IPS-15b (cell line): ENCODE measurements at regions not wholly inside any gene's neighbourhood (a gene's known extent, or its start where the extent isn't known, plus 50 kb on each side); places are given as distances from the start of the nearest gene placed in this dataset.

Source experiments
- H3K27me3 ChIP-seq: one replicate; pipeline ENCODE4 v1.6.1; 2013; ENCODE audit warnings: low read length; ENCODE audit not compliant: control insufficient read depth, insufficient read depth
- H3K36me3 ChIP-seq: one replicate; pipeline ENCODE4 v1.6.1; 2013; ENCODE audit warnings: low read length; ENCODE audit not compliant: control insufficient read depth, insufficient read depth
- H3K4me1 ChIP-seq: one replicate; pipeline ENCODE4 v1.6.1; 2013; ENCODE audit warnings: mild to moderate bottlenecking, low read length; ENCODE audit not compliant: control insufficient read depth, insufficient read depth
- H3K4me3 ChIP-seq: one replicate; pipeline ENCODE4 v1.5.1; 2013; ENCODE audit warnings: low read depth, low read length
- H3K9ac ChIP-seq: one replicate; pipeline ENCODE4 v1.6.1; 2013; ENCODE audit warnings: low read depth, mild to moderate bottlenecking, low read length
- H3K9me3 ChIP-seq: one replicate; pipeline ENCODE4 v1.6.1; 2013; ENCODE audit warnings: mild to moderate bottlenecking, low read length; ENCODE audit not compliant: control insufficient read depth, insufficient read depth

DNA sequence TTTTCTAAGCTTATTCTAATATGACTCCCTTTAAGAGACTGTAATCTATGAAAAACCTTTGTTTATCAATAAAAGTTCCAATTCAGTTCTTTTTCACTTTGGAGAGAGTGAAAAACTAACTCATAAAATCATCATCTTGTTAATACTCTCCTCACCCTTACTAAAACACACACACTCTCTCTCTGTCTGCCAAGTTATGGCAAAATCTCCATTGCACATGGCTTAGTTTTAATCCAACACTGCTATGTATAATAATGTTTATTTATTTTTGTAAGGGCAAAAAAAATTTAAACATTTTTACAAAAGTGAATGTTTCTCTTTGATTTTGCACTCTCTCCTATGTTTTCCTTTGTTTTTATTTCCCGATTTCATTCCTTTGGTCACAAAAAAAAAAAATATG, 253.2 kb downstream of the BMP7 start:
- no peaks in the 10 kb centered on the region for H3K36me3 ChIP-seq
- H3K4me1 ChIP-seq = peaks cover 4% of the 10 kb centered on the region
- peaks cover 29% of the 10 kb centered on the region for H3K27me3 ChIP-seq
- H3K9ac ChIP-seq = no peak overlapping the region
- no peaks in the 10 kb centered on the region for H3K9me3 ChIP-seq
- H3K4me3 ChIP-seq = no peak overlapping the region

- H3K27me3 ChIP-seq = peaks cover 29% of the 10 kb centered on the region
- peaks cover 4% of the 10 kb centered on the region for H3K4me1 ChIP-seq
- no peak overlapping the region for H3K9ac ChIP-seq
- no peaks in the 10 kb centered on the region for H3K9me3 ChIP-seq
- no peaks in the 10 kb centered on the region for H3K36me3 ChIP-seq
- peak overlapping the region; percentile 16 for H3K4me3 ChIP-seq
Observed at GRCh38 chr20:57013741-57014140, 252.7 kb downstream of the BMP7 start.

- peaks cover 9% of the 10 kb centered on the region for H3K4me1 ChIP-seq
- no peaks in the 10 kb centered on the region for H3K9me3 ChIP-seq
- no peaks in the 10 kb centered on the region for H3K36me3 ChIP-seq
- H3K27me3 ChIP-seq = peaks cover 8% of the 10 kb centered on the region
- H3K4me3 ChIP-seq = no peak overlapping the region
- no peak overlapping the region for H3K9ac ChIP-seq
Observed at GRCh38 chr20:57020364-57020763, 246.1 kb downstream of the BMP7 start.

GRCh38 chr20:57022306-57022705, 244.1 kb downstream of the BMP7 start:
- H3K4me3 ChIP-seq = no peak overlapping the region
- no peaks in the 10 kb centered on the region for H3K36me3 ChIP-seq
- peaks cover 2% of the 10 kb centered on the region for H3K27me3 ChIP-seq
- H3K9ac ChIP-seq = no peak overlapping the region
- H3K4me1 ChIP-seq = peaks cover 6% of the 10 kb centered on the region
- no peaks in the 10 kb centered on the region for H3K9me3 ChIP-seq

- Histone ChIP-seq H3K36me3 (no peaks in the 10 kb centered on the region), H3K4me3 (no peak overlapping the region), H3K9ac (peak overlapping the region; percentile 3), H3K9me3 (no peaks in the 10 kb centered on the region), H3K27me3 (peaks cover 2% of the 10 kb centered on the region), H3K4me1 (peaks cover 5% of the 10 kb centered on the region)
Observed at GRCh38 chr20:57023007-57023406, 243.4 kb downstream of the BMP7 start.

GRCh38 chr20:57023997-57024396, 242.4 kb downstream of the BMP7 start:
- Histone ChIP-seq H3K9ac (no peak overlapping the region), H3K4me3 (no peak overlapping the region), H3K9me3 (no peaks in the 10 kb centered on the region), H3K4me1 (peaks cover 5% of the 10 kb centered on the region), H3K27me3 (peaks cover 2% of the 10 kb centered on the region), H3K36me3 (no peaks in the 10 kb centered on the region)

- H3K36me3 ChIP-seq = no peaks in the 10 kb centered on the region
- H3K9me3 ChIP-seq = no peaks in the 10 kb centered on the region
- H3K27me3 ChIP-seq = peaks cover 2% of the 10 kb centered on the region
- no peak overlapping the region for H3K9ac ChIP-seq
- H3K4me3 ChIP-seq = no peak overlapping the region
- peaks cover 5% of the 10 kb centered on the region for H3K4me1 ChIP-seq
Observed at GRCh38 chr20:57024849-57025248, 241.6 kb downstream of the BMP7 start.

GRCh38 chr20:57025261-57025660, 241.2 kb downstream of the BMP7 start:
- Histone ChIP-seq H3K4me1 (peaks cover 5% of the 10 kb centered on the region), H3K9me3 (no peaks in the 10 kb centered on the region), H3K9ac (no peak overlapping the region), H3K27me3 (peaks cover 2% of the 10 kb centered on the region), H3K4me3 (no peak overlapping the region), H3K36me3 (no peaks in the 10 kb centered on the region)

DNA sequence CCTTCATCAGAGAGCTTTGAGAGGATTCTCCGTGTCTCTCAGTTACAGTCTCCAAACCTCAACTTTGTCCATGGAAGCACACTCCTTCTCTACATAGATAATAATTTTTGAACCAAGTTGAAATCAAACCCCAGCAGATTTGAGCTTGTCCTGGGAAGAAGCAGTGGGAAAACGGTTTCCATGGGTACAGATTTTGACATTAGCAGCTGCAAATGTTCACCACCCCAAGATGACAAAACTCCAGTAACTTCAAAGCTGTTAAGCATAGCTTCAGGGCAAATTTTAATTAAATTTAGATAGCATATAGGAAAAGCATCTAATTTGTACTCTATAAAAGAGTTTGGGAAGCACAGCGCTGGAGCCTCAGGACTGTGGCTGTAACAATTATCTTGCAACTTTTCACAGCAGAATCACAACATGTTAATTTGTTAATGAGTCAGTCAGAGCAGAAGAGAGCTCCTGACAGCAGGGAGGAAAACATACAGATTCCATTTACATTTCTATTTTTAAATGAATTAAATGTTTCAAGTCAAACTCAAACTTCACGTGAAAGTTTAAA, 240.7 kb downstream of the BMP7 start:
- Histone ChIP-seq H3K4me1 (peaks cover 5% of the 10 kb centered on the region), H3K27me3 (peaks cover 2% of the 10 kb centered on the region), H3K36me3 (no peaks in the 10 kb centered on the region), H3K9me3 (no peaks in the 10 kb centered on the region), H3K9ac (no peak overlapping the region), H3K4me3 (no peak overlapping the region)

DNA sequence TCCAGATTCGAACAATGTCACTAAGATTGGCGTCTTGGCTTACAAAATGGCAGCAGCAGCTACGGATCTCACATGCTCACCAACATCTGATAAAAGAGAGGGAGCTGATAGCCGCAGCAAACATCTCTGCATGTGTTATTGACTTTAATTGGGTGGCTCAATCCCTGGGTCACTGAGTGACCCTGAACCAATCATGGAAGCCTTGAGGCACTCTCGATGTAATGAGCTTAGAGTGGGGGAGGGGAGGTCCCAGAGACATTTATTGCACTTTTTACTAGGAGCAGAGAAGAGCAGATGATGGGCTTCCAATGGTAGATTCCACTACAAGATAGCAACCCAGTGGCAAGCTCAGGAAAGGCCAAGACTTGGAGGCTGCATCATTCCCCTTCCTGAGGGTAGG, 238.7 kb downstream of the BMP7 start:
- H3K9me3 ChIP-seq = no peaks in the 10 kb centered on the region
- H3K9ac ChIP-seq = no peak overlapping the region
- H3K4me3 ChIP-seq = no peak overlapping the region
- peaks cover 3% of the 10 kb centered on the region for H3K4me1 ChIP-seq
- no peaks in the 10 kb centered on the region for H3K36me3 ChIP-seq
- peaks cover 2% of the 10 kb centered on the region for H3K27me3 ChIP-seq

GRCh38 chr20:57030611-57031600, 235.5 kb downstream of the BMP7 start:
- Histone ChIP-seq H3K9ac (no peak overlapping the region), H3K4me3 (no peak overlapping the region), H3K36me3 (no peaks in the 10 kb centered on the region), H3K9me3 (no peaks in the 10 kb centered on the region), H3K4me1 (peaks cover 3% of the 10 kb centered on the region), H3K27me3 (no peaks in the 10 kb centered on the region)

DNA sequence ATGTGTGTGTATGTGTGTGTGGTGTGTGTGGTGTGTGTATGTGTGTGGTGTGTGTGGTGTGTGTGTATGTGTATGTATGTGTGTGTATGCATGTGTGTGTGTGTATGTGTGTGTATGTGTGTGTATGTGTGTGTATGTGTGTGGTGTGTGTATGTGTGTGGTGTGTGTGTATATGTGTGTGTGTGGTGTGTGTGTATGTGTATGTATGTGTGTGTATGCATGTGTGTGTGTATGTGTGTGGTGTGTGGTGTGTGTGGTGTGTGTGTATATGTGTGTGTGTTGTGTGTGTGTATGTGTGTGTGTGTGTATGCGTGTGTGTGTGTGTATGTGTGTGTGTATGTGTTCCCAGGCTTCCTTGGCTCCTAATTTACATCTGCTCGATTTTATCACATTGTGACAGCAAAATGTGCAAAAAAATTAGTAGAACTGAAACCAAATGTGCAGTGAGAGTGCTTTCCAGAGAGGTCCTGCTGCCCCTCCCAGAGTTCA, 234.5 kb downstream of the BMP7 start:
- H3K9me3 ChIP-seq = no peaks in the 10 kb centered on the region
- no peak overlapping the region for H3K9ac ChIP-seq
- H3K4me3 ChIP-seq = no peak overlapping the region
- H3K27me3 ChIP-seq = no peaks in the 10 kb centered on the region
- H3K4me1 ChIP-seq = peaks cover 3% of the 10 kb centered on the region
- H3K36me3 ChIP-seq = no peaks in the 10 kb centered on the region
